Activated CD4-positive, alpha-beta T cell treated with anti-CD3 and anti-CD28 coated beads, Interleukin-2, Interleukin-6, amounts not matched to agents 100 ng/mL and 50 ng/mL, durations not matched to agents 16 hours and 8 hours (primary cell): ENCODE measurements at regions not wholly inside any gene's neighbourhood (a gene's known extent, or its start where the extent isn't known, plus 50 kb on each side); places are given as distances from the start of the nearest gene placed in this dataset.
"Not testable (repeated sequence)": the region's sequence is repeated elsewhere in the genome, so short reads cannot be mapped to it uniquely, and the experiment has no call there.

Source experiments
- DNase-seq: peaks from one replicate; pipeline ENCODE4 v3.0.0-alpha.2; 2020

DNA sequence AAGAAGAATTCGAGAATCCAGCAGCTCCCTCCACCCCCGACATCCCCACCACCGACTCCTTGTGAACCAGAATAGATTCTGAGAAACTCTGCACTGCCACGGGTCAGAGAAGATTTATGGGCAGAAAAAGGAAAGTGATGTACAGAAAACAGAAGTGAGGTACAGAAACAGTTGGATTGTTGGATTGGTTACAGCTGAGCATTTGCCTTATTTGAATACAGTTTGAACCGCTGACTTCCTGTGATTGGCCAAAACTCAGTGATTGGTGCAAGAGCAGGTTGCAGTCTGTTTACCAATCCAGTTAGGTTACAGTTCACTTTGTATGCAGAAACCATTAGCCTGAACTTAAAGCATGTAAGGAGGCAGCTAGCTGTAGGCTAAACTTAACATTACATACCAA, 131.2 kb upstream of the HDDC2 start:
- DNase-seq = no peak

GRCh38 chr6:125434760-125435159, 133.0 kb upstream of the HDDC2 start:
- DNase-seq = no peak

GRCh38 chr6:125439512-125439911, 137.7 kb upstream of the HDDC2 start:
- no peak for DNase-seq

GRCh38 chr6:125444006-125444923, 142.5 kb upstream of the HDDC2 start:
- DNase-seq = no peak

DNA sequence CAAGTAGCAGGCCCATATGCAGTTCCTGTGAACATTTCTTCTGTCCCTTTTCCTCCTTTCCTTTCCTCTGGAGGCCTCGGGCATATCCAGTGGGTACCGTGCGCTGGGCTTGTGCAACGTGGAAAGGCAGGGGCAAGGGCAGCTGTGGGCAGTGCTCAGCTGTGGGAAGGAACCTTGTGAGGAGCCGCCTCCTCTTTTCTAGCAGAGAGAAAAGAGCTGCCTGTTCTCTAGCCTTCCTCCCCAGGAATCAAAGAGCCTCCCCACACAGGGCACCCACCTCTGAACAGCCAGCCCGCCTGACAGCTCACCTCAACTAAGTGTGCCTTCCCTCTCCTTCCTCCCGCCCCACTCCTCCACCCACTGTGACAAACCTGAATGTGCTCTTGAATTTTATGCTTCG, 143.3 kb upstream of the HDDC2 start:
- DNase-seq = no peak

- no peak for DNase-seq
Observed at GRCh38 chr6:125446011-125446410, 144.2 kb upstream of the HDDC2 start.

GRCh38 chr6:125451750-125452149, 150.0 kb upstream of the HDDC2 start:
- DNase-seq = no peak

DNA sequence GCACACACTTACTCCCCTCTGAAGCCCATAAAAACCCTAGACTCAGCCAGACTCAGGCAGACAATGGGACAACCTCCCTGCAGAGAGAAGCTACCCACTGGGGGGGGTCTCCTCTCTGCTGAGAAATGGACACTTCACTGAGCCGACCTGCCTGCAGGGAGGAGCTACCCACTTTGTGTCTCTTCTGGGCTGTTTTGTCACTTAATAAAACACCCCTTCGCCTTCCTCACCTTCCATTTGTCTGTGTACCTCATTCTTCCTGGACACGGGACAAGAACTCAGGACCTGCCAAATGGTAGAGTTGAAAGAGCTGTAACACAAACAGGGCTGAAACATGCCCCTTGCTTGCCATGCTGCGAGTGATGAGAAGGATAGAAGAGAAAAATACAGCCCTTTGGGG, 151.7 kb upstream of the HDDC2 start:
- no peak for DNase-seq

DNA sequence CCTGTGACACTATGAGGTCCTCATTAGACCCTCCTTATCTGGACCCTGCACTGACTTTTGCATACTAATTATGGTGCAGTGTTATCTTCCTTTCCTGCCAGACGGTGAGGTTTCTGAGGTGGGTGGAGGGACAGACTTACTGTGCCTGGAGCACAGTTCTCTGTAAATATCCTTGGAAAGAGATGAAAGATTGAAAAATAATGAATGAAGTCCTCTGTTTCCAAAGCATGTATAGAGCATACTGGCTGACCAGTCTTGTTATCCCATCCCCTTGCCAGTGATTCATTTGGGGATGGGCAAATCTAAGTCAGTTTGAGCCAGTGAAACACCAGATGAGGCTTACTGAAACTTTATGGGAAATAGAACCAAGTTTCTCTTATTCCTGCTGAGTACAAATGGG, 152.6 kb upstream of the HDDC2 start:
- no peak for DNase-seq

- DNase-seq = not testable (repeated sequence)
Observed at GRCh38 chr6:125458493-125458892, 156.7 kb upstream of the HDDC2 start.

DNA sequence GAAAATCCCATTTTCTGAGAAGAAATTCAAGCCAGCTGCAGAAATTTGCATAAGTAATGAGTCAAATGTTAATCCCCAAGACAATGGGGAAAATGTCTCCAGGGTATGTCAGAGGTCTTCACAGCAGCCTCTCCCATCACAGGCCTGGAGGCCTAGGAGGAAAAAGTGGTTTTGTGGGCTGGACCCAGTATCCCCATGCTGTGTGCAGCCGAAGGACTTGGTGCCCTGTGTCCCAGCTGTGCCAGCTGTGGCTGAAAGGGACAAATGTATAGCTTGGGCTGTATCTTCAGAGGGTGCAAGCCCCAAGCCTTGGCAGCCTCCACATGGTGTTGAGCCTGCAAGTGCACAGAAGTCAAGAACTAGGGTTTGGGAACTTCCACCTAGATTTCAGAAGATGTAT, 163.6 kb upstream of the HDDC2 start:
- DNase-seq = not testable (repeated sequence)

- no peak for DNase-seq
Observed at GRCh38 chr6:125469915-125470314, 168.1 kb upstream of the HDDC2 start.

GRCh38 chr6:125471667-125472066, 169.9 kb upstream of the HDDC2 start:
- DNase-seq = no peak

GRCh38 chr6:125474061-125474460, 172.3 kb upstream of the HDDC2 start:
- DNase-seq = no peak

DNA sequence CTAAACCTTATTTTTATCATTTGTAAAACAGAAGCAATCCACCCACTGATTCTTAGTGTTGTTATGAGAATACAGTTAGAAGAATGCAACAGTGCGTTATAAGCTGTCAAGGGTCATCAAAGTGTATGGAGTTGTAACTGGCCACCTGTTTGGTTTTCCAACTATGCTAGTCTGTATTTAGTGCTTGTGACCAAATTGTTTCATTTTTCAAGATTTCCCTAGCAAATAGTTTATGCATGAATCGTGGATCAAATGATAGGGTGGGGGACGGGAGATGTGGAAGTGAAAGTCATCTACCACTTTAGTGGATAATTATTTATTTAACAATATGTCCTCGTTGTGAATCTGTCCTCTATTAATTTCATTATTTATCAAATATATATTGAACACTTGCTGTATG, 175.4 kb upstream of the HDDC2 start:
- DNase-seq = no peak

DNA sequence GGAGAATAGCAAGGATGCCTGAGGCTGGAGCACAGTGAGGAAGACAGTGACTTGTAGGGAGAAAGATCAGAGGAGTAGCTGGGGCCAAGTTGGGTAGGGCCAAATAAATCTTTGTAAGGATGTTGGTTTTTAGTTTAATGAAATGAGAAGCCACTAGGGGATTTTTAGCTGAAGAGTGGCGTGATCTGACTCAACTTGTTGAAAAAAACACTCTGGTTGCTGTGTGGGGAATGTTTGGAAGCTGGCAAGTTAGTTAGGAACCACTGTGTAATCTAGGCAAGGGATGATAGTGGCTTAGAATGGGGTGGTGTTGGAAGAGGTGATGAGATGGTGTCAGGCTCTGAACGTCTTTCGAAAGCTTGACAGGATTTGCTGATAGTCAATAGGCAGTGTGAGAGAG, 176.1 kb upstream of the HDDC2 start:
- no peak for DNase-seq

DNA sequence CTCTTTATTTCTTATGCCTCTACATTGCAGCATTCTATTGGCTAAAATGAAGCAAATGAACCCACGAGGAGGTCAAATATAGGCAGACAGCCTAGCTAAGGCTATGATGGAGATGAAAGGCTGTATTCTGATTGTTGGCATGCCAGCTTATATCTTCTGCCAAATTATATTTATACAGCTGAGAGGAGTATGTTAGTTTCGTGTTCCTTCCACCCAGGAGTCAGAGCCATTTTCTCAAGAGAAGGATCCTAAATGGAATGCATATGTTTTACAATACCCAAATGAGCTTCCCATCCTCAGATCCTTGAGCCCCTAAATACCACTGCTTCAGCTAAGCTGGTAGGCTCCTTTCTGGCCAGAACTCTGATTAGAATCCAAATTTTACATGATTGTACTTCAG, 178.4 kb upstream of the HDDC2 start:
- DNase-seq = no peak

- DNase-seq = no peak
Observed at GRCh38 chr6:125480571-125480970, 178.8 kb upstream of the HDDC2 start.

DNA sequence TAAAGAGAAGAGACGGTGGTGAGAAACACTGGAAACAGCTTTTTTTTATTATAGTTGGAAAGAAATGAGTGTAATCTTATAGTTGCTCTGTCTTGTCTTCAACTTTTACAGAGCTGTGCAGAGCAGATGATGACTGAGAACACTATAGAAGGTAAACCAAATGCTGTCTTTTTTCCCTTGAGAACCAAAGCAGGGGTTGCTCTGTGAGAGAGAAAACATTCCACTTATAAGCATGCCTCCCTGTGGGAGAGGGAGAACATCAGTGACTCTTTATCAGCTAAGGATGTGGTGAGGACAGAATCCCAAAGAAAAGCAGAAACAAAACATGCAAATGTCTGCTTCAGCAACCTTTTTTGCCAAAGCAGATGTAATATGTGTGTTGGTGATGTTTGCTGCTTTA, 179.3 kb upstream of the HDDC2 start:
- DNase-seq = no peak

- DNase-seq = no peak
Observed at GRCh38 chr6:125485757-125486156, 184.0 kb upstream of the HDDC2 start.

DNA sequence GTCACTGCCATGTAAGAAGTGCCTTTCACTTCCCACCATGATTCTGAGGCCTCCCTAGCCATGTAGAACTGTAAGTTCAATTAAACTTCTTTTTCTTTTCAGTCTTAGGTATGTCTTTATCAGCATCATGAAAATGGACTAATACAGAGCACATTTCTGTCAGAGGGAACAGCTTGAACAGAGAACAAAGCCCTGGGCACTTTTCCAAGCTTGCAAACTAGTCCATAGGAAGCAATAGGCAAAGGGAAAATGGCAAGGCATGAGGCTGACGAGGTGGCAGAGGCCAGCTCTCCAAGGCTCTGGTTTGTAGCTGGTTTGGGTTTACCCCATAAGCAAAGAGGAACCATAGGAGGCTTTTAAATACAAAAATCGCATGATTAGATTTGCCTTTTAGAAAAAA, 185.1 kb upstream of the HDDC2 start:
- DNase-seq = no peak

GRCh38 chr6:125489579-125490285, 188.0 kb upstream of the HDDC2 start:
- DNase-seq = no peak

DNA sequence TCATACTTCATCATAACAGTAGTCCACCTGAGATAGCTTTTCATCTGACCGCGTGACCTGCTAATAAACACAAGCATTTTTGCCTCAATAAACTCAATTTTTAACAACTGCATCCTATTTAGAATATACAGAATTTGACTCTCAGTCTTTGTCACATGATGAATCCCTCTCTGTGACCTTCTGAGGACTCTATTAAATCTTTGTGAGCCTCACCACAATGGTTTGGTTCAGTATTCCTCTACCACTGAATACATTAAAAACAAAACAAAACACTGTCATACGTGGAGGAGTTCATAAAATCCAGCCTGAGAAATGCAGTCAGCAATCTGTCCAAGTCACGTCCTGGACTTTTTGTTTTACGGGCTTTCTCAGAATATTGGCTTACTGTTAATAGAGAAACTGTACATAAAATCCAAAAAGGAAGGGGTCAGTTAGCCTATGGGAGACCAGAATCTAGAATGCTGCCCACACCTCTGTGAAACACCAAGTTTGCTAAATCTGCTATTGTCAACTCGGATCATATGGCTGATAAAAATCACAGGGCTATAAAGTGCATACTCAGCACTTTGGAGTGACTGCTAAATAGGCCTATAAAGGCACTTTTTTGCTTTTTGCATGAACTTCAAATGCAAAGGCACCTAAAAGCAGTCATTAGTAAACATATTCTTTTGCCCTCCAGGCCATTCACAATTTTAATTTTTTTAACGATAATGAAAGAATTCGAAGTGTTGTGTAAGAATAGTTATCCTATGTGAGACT, 190.3 kb upstream of the HDDC2 start:
- no peak for DNase-seq

- DNase-seq = no peak
Observed at GRCh38 chr6:125498606-125499005, 196.8 kb upstream of the HDDC2 start.
